A549 (cell line): ENCODE measurements at regions not wholly inside any gene's neighbourhood (a gene's known extent, or its start where the extent isn't known, plus 50 kb on each side); places are given as distances from the start of the nearest gene placed in this dataset.

Experiments
- ATAC-seq, 2 experiments: fragments of 200-7000 bp in 1 of 2; fragments of >200 bp in 1 of 2; cut with Nextera tagmentation in 1 of 2; cut with Tn5 transposase in 1 of 2; 3 replicates each; pipeline versions ENCODE4 v1.8.0 to v1.9.1; 2018 to 2020; ENCODE audit warnings: mild to moderate bottlenecking in 1 of 2, moderate library complexity in 1 of 2
- CTCF ChIA-PET: fragments of 300-600 bp; sonication (Branson Sonifier 250); formaldehyde crosslinking; extraction: SDS; loops from one replicate; lab custom pipeline; 2021; ENCODE audit warnings: antibody characterized with exemption, inconsistent platforms; lab: Yijun Ruan, JAX
- POLR2A ChIA-PET: fragments of 350-600 bp; formaldehyde crosslinking; extraction: SDS; loops from one replicate; lab custom pipeline; 2021; ENCODE audit warnings: antibody characterized with exemption, inconsistent platforms; lab: Yijun Ruan, JAX
- DNase-seq, 2 experiments: peaks; one replicate each; pipeline versions ENCODE4 v3.0.0 to v3.0.0-alpha.2; 2011 to 2016; ENCODE audit warnings: low read depth in 1 of 2, low spot score in 1 of 2
- FAIRE-seq: peaks from 2 replicates; lab custom pipeline; 2011; peaks lifted over from hg19 to GRCh38; lab: Jason Lieb, UNC
- H3K27ac ChIP-seq, 2 experiments: fragments of >200 bp; sonication (Bioruptor Twin); formaldehyde crosslinking; 3 replicates each; pipeline ENCODE4 v1.5.1; 2016 to 2017
- H3K4me1 ChIP-seq: fragments of >200 bp; sonication (Bioruptor Twin); formaldehyde crosslinking; 3 replicates; pipeline ENCODE4 v1.6.1; 2016
- H3K4me2 ChIP-seq: fragments of >200 bp; sonication (Bioruptor Twin); formaldehyde crosslinking; 3 replicates; pipeline ENCODE4 v1.6.1; 2016
- H3K4me3 ChIP-seq: fragments of >200 bp; sonication (Bioruptor Twin); formaldehyde crosslinking; 3 replicates; pipeline ENCODE4 v1.5.1; 2016
- H3K9me3 ChIP-seq: fragments of >200 bp; sonication (Bioruptor Twin); formaldehyde crosslinking; 3 replicates; pipeline ENCODE4 v1.6.1; 2016
- CBX2 ChIP-seq: fragments of 200-600 bp; sonication (generic); IDR thresholded peaks from 2 replicates; pipeline ENCODE4 v1.6.1; 2016; ENCODE audit warnings: low read depth, mild to moderate bottlenecking, borderline replicate concordance
- CBX8 ChIP-seq: fragments of 200-600 bp; sonication (generic); IDR thresholded peaks from 2 replicates; pipeline ENCODE4 v1.6.1; 2016
- EP300 ChIP-seq, 2 experiments: fragments of >200 bp; sonication (Bioruptor Twin); formaldehyde crosslinking; IDR thresholded peaks; 2 replicates in 1 of 2; 3 replicates in 1 of 2; pipeline ENCODE4 v1.6.1; 2016 to 2017
- ESRRA ChIP-seq: fragments of 150-350 bp; IDR thresholded peaks from 2 replicates; pipeline ENCODE4 v1.6.1; 2014; ENCODE audit warnings: mild to moderate bottlenecking, low read length, borderline replicate concordance
- FOSB ChIP-seq: fragments of 250-450 bp; sonication (Bioruptor Pico); IDR thresholded peaks from 2 replicates; pipeline ENCODE4 v1.5.0; 2020; ENCODE audit warnings: mild to moderate bottlenecking, moderate library complexity
- HDAC2 ChIP-seq: fragments of 200-600 bp; sonication (generic); IDR thresholded peaks from 2 replicates; pipeline ENCODE4 v1.6.1; 2016
- HOXA7 ChIP-seq: fragments of 250-450 bp; sonication (Bioruptor Pico); IDR thresholded peaks from 2 replicates; pipeline ENCODE4 v1.5.0; 2020; ENCODE audit warnings: mild to moderate bottlenecking, moderate library complexity
- HOXB13 ChIP-seq: fragments of 250-450 bp; sonication (Bioruptor Pico); IDR thresholded peaks from 2 replicates; pipeline ENCODE4 v1.5.0; 2020; ENCODE audit warnings: low read depth, mild to moderate bottlenecking, moderate library complexity
- JUN ChIP-seq, 2 experiments: fragments of >200 bp; sonication (Bioruptor Twin); formaldehyde crosslinking; IDR thresholded peaks; 2 replicates in 1 of 2; 3 replicates in 1 of 2; pipeline ENCODE4 v1.6.1; 2016 to 2017
- KDM1A ChIP-seq: fragments of 200-600 bp; sonication (generic); IDR thresholded peaks from 2 replicates; pipeline ENCODE4 v1.6.1; 2016; ENCODE audit warnings: low read depth, mild to moderate bottlenecking
- KDM5A ChIP-seq: fragments of 200-600 bp; sonication (generic); IDR thresholded peaks from 2 replicates; pipeline ENCODE4 v1.6.1; 2016; ENCODE audit warnings: antibody characterized with exemption, mild to moderate bottlenecking
- MAZ ChIP-seq: fragments of 150-350 bp; IDR thresholded peaks from 2 replicates; pipeline ENCODE4 v1.6.1; 2014; ENCODE audit warnings: antibody characterized with exemption, low read depth, low read length, borderline replicate concordance
- MYC ChIP-seq: IDR thresholded peaks from 2 replicates; pipeline ENCODE4 v1.6.1; 2012; ENCODE audit warnings: mild to moderate bottlenecking, inconsistent platforms, low read length, improper control_type of control experiment, borderline replicate concordance
- NFE2L2 ChIP-seq: fragments of 150-350 bp; conservative IDR thresholded peaks from 2 replicates; pipeline ENCODE4 v1.6.1; 2014; ENCODE audit warnings: low read length
- PHF8 ChIP-seq: fragments of 200-600 bp; sonication (generic); IDR thresholded peaks from 2 replicates; pipeline ENCODE4 v1.6.1; 2016; ENCODE audit warnings: low read depth, mild to moderate bottlenecking, antibody characterized with exemption, moderate library complexity, borderline replicate concordance
- POLR2AphosphoS2 ChIP-seq: conservative IDR thresholded peaks from 2 replicates; pipeline ENCODE4 v1.6.1; 2012; ENCODE audit warnings: low read length, improper control_type of control experiment, inconsistent platforms
- TP53 ChIP-seq: fragments of 250-450 bp; sonication (Bioruptor Pico); IDR thresholded peaks from 2 replicates; pipeline ENCODE4 v1.5.0; 2021; ENCODE audit warnings: mild to moderate bottlenecking, moderate library complexity
- ZFP36 ChIP-seq: fragments of 450-650 bp; IDR thresholded peaks from 2 replicates; pipeline ENCODE4 v1.6.1; 2014; ENCODE audit warnings: borderline replicate concordance; ENCODE audit not compliant: partially characterized antibody
- WGBS: methylation state at CpG from one replicate; pipeline ENCODE4 v1.1.6; 2017; ENCODE audit errors: missing lambda C conversion rate; 5-methylcytosine and 5-hydroxymethylcytosine counted together
- TF ChIP-seq, protein P1 (sequence below): IDR thresholded peaks from 2 replicates; pipeline ENCODE4 v1.6.1; 2012
- TF ChIP-seq, protein P2 (sequence below): fragments of 450-650 bp; IDR thresholded peaks from 2 replicates; pipeline ENCODE4 v1.6.1; 2014; ENCODE audit warnings: antibody characterized with exemption
- TF ChIP-seq, protein P3 (sequence below): fragments of >200 bp; sonication (Bioruptor Twin); formaldehyde crosslinking; IDR thresholded peaks from 2 replicates; pipeline ENCODE4 v1.6.1; 2016
- TF ChIP-seq, protein P4 (sequence below): fragments of >200 bp; sonication (Bioruptor Twin); formaldehyde crosslinking; IDR thresholded peaks from 3 replicates; pipeline ENCODE4 v1.5.1; 2016

DNA sequence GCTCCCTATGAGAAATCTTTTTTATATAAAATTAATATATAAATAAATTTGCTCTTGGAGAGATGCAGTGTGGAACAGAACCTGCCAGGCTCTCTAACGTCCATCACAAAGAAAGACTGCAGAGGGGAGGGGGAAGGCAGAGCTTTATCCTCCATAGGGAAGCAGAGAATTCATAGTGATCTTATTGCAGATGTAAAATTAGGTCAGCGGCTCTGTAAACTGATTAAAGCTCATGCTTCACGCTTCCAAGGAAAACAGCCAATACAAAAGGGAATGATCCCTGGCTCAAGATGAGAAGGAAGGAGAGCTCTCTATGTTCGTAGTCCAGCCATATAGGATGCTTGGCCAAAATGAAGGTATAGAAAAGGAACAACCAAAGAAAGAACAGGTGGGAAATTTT, 532.3 kb upstream of the PSMD7 start:
- H3K4me1 ChIP-seq = no peaks in the 10 kb centered on the region
- CTCF ChIA-PET = no interaction called here
- DNase-seq = no peak
- TF ChIP-seq PHF8 = no peak
- TF ChIP-seq POLR2AphosphoS2 = no peak
- TF ChIP-seq, protein P1, sequence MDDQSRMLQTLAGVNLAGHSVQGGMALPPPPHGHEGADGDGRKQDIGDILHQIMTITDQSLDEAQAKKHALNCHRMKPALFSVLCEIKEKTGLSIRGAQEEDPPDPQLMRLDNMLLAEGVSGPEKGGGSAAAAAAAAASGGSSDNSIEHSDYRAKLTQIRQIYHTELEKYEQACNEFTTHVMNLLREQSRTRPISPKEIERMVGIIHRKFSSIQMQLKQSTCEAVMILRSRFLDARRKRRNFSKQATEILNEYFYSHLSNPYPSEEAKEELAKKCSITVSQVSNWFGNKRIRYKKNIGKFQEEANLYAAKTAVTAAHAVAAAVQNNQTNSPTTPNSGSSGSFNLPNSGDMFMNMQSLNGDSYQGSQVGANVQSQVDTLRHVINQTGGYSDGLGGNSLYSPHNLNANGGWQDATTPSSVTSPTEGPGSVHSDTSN = no peak
- TF ChIP-seq EP300 (IDR thresholded peaks at IDR 0.05) = no peak
- no peak for TF ChIP-seq HOXA7 (CRISPR knock-in tag)
- TF ChIP-seq MAZ = no peak
- no peak for TF ChIP-seq ZFP36
- TF ChIP-seq, protein P2, sequence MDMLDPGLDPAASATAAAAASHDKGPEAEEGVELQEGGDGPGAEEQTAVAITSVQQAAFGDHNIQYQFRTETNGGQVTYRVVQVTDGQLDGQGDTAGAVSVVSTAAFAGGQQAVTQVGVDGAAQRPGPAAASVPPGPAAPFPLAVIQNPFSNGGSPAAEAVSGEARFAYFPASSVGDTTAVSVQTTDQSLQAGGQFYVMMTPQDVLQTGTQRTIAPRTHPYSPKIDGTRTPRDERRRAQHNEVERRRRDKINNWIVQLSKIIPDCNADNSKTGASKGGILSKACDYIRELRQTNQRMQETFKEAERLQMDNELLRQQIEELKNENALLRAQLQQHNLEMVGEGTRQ = no peak
- no peak for TF ChIP-seq JUN (IDR thresholded peaks at IDR 0.05)
- no peak for TF ChIP-seq NFE2L2
- TF ChIP-seq KDM1A = no peak
- TF ChIP-seq TP53 = no peak
- no peak for TF ChIP-seq FOSB (CRISPR knock-in tag)
- TF ChIP-seq, protein P3, sequence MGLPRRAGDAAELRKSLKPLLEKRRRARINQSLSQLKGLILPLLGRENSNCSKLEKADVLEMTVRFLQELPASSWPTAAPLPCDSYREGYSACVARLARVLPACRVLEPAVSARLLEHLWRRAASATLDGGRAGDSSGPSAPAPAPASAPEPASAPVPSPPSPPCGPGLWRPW = no peak
- TF ChIP-seq ESRRA = no peak
- TF ChIP-seq, protein P4, sequence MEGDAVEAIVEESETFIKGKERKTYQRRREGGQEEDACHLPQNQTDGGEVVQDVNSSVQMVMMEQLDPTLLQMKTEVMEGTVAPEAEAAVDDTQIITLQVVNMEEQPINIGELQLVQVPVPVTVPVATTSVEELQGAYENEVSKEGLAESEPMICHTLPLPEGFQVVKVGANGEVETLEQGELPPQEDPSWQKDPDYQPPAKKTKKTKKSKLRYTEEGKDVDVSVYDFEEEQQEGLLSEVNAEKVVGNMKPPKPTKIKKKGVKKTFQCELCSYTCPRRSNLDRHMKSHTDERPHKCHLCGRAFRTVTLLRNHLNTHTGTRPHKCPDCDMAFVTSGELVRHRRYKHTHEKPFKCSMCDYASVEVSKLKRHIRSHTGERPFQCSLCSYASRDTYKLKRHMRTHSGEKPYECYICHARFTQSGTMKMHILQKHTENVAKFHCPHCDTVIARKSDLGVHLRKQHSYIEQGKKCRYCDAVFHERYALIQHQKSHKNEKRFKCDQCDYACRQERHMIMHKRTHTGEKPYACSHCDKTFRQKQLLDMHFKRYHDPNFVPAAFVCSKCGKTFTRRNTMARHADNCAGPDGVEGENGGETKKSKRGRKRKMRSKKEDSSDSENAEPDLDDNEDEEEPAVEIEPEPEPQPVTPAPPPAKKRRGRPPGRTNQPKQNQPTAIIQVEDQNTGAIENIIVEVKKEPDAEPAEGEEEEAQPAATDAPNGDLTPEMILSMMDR = no peak
- TF ChIP-seq, all 56 proteins: peak for 0
- H3K9me3 ChIP-seq = peaks cover 4% of the 10 kb centered on the region; the same call in 1 of the 3 replicates
- 2% methylated on average over 4 of the region's 4 CpGs for WGBS
- FAIRE-seq (no peak), ATAC-seq (no peak)
- POLR2A ChIA-PET = no interaction called here
- no peak overlapping the region for H3K4me2 ChIP-seq
- H3K4me3 ChIP-seq = no peak overlapping the region
- no peak overlapping the region for H3K27ac ChIP-seq

DNA sequence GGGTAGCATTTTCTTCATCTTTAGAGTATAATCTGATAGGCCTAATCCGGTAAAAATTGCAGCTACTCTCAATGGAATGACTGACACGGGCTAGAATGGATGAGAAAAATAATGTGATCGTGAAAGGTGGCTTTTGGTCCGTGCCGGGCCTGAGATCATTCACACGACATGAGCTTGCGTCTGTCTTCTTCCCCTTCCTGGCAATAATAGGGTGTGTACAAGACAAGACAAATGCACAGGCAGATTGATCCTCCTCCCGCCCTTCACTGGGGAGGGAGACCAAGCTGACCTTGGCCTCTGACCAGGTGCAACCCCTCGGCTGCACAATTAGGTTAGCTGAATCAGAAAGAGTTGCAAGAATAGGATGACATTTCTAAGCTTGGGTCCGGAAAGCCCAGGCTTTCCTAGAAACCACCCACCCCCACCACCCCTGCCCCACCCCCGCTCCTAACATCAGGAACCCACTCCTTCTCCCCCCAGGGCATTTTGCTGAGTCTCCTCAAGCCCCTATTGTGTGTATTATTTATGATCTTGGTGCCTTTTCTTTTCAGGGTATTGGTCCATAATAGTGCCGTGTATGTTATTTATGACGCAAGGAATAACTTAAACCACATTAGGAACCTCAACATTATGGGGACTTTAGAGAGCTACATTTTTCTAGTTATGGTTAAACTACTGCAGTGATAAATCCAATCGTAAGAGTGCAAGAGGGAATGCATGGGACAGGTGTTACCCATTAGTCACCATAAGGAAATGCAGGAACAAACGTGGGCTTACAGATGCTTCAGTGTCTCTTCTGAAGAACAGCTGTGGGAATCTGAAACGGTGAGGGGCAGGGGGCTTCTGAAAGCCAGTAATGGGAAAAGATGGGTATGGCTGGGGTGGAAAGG, 540.1 kb upstream of the PSMD7 start:
- ATAC-seq = no peak
- CTCF ChIA-PET = no interaction called here
- no peak for DNase-seq
- H3K4me1 ChIP-seq = no peaks in the 10 kb centered on the region
- TF ChIP-seq CBX2 (no peak), HOXB13 (CRISPR knock-in tag) (no peak), EP300 (IDR thresholded peaks at IDR 0.05) (no peak), HDAC2 (no peak), KDM5A (no peak), FOSB (CRISPR knock-in tag) (no peak), MYC (no peak), CBX8 (no peak), ZFP36 (no peak), HOXA7 (CRISPR knock-in tag) (no peak)
- TF ChIP-seq, protein P3 = no peak
- TF ChIP-seq, protein P2 = no peak
- H3K4me3 ChIP-seq = no peak overlapping the region
- peaks cover 10% of the 10 kb centered on the region; the same call in 1 of the 3 replicates for H3K9me3 ChIP-seq
- POLR2A ChIA-PET = no interaction called here
- no peak overlapping the region for H3K27ac ChIP-seq
- H3K4me2 ChIP-seq = no peak overlapping the region
- no peak for FAIRE-seq
- WGBS = 32% methylated on average over 15 of the region's 16 CpGs
